HCT116 (cell line): ENCODE measurements at regions not wholly inside any gene's neighbourhood (a gene's known extent, or its start where the extent isn't known, plus 50 kb on each side); places are given as distances from the start of the nearest gene placed in this dataset.

Source experiments
- ATAC-seq: fragments of 200-7000 bp; cut with Tn5 transposase; 2 replicates; pipeline ENCODE4 v1.9.1; 2020; ENCODE audit warnings: mild to moderate bottlenecking, moderate library complexity
- BruUV-seq: library from RNA; stranded (reverse); fragments of 400-500 nt; replicated peaks from 2 replicates; lab custom pipeline; 2021; lab: Mats Ljungman, UMichigan
- CTCF ChIA-PET: fragments of 300-600 bp; sonication (Branson Sonifier 250); formaldehyde crosslinking; loops from one replicate; lab custom pipeline; 2021; ENCODE audit warnings: antibody characterized with exemption; lab: Charles Lee
- POLR2A ChIA-PET: fragments of 300-600, 350-600 bp; sonication (Branson Sonifier 250); formaldehyde crosslinking; loops from one replicate; lab custom pipeline; 2021; ENCODE audit warnings: antibody characterized with exemption; lab: Charles Lee
- RAD21 ChIA-PET, 2 experiments: fragments of 300-600 bp; sonication (Branson Sonifier 250); formaldehyde crosslinking; loops; one replicate each; lab custom pipeline; 2023; ENCODE audit warnings: low total read pairs in 2 of 2; ENCODE audit not compliant: uncharacterized antibody in 2 of 2, unreplicated experiment in 2 of 2, low non-redundant PET in 1 of 2; lab: Charles Lee
- DNase-seq: peaks from one replicate; pipeline ENCODE4 v3.0.0-alpha.2; 2010; ENCODE audit warnings: low read depth, low spot score
- H2AFZ ChIP-seq: fragments of 200-600 bp; shearing (Covaris generic), sonication (generic); 2 replicates; pipeline ENCODE4 v1.6.1; 2017; ENCODE audit warnings: low read depth, mixed run types, mixed read lengths, antibody characterized with exemption, low read length; ENCODE audit not compliant: poor library complexity, severe bottlenecking
- H3K27ac ChIP-seq: 2 replicates; pipeline ENCODE4 v1.5.1; 2012; ENCODE audit warnings: low read depth, low read length
- H3K27me3 ChIP-seq: fragments of 200-600 bp; sonication (generic); 2 replicates; pipeline ENCODE4 v1.6.1; 2016; ENCODE audit warnings: mixed run types, low read length, mixed read lengths; ENCODE audit not compliant: insufficient read depth
- H3K36me3 ChIP-seq, 2 experiments: fragments of 200-500 bp in 1 of 2; fragments of 200-600 bp in 1 of 2; sonication (Bioruptor generic) in 1 of 2; sonication (generic) in 1 of 2; 2 replicates each; pipeline versions ENCODE4 v1.5.1 to v1.6.1; 2014 to 2016; ENCODE audit warnings: low read length in 2 of 2, inconsistent platforms in 1 of 2, mixed read lengths in 1 of 2, mixed run types in 1 of 2; ENCODE audit not compliant: insufficient read depth in 2 of 2, control insufficient read depth in 1 of 2
- H3K4me1 ChIP-seq, 2 experiments: fragments of 200-600 bp in 1 of 2; sonication (generic) in 1 of 2; 2 replicates each; pipeline versions ENCODE4 v1.5.1 to v1.6.1; 2012 to 2017; ENCODE audit warnings: low read length in 2 of 2, inconsistent platforms in 1 of 2, mild to moderate bottlenecking in 1 of 2, mixed read lengths in 1 of 2, mixed run types in 1 of 2, moderate library complexity in 1 of 2; ENCODE audit not compliant: insufficient read depth in 2 of 2, control insufficient read depth in 1 of 2
- H3K4me2 ChIP-seq: fragments of 200-600 bp; sonication (generic); 2 replicates; pipeline ENCODE4 v1.6.1; 2017; ENCODE audit warnings: mixed run types, low read length, mixed read lengths
- H3K4me3 ChIP-seq, 2 experiments: fragments of 200-600 bp in 1 of 2; sonication (generic) in 1 of 2; replicated peaks in 1 of 2; 2 replicates each; pipeline ENCODE4 v1.5.1; 2011 to 2016; ENCODE audit warnings: low read length in 2 of 2, control low read depth in 1 of 2, low read depth in 1 of 2, mild to moderate bottlenecking in 1 of 2, mixed read lengths in 1 of 2, mixed run types in 1 of 2
- H3K79me2 ChIP-seq: fragments of 200-600 bp; sonication (generic); 2 replicates; pipeline ENCODE4 v1.6.1; 2017; ENCODE audit warnings: mild to moderate bottlenecking, mixed run types, low read length, moderate library complexity, mixed read lengths; ENCODE audit not compliant: insufficient read depth
- H3K9ac ChIP-seq: fragments of 200-600 bp; sonication (generic); 2 replicates; pipeline ENCODE4 v1.6.1; 2016; ENCODE audit warnings: low read length, mixed read lengths
- H3K9me2 ChIP-seq: fragments of 200-600 bp; sonication (generic), shearing (Covaris generic); 2 replicates; pipeline ENCODE4 v1.6.1; 2017; ENCODE audit warnings: mixed run types, mild to moderate bottlenecking, moderate library complexity; ENCODE audit not compliant: insufficient read depth
- H3K9me3 ChIP-seq, 2 experiments: fragments of 200-500 bp in 1 of 2; fragments of 200-600 bp in 1 of 2; sonication (Bioruptor generic) in 1 of 2; sonication (generic) in 1 of 2; 2 replicates each; pipeline ENCODE4 v1.6.1; 2014 to 2017; ENCODE audit warnings: low read length in 2 of 2, mixed read lengths in 2 of 2, inconsistent platforms in 1 of 2, low read depth in 1 of 2, mild to moderate bottlenecking in 1 of 2, mixed run types in 1 of 2, moderate library complexity in 1 of 2; ENCODE audit not compliant: control insufficient read depth in 1 of 2, insufficient read depth in 1 of 2
- H4K20me1 ChIP-seq: fragments of 200-600 bp; sonication (generic), shearing (Covaris generic); 2 replicates; pipeline ENCODE4 v1.6.1; 2017; ENCODE audit warnings: mixed run types, mild to moderate bottlenecking, moderate library complexity; ENCODE audit not compliant: insufficient read depth
- ATF3 ChIP-seq: IDR thresholded peaks from 2 replicates; pipeline ENCODE4 v1.6.1; 2012
- CBX3 ChIP-seq: IDR thresholded peaks from 2 replicates; pipeline ENCODE4 v1.6.1; 2012; ENCODE audit warnings: low read depth
- CEBPB ChIP-seq: IDR thresholded peaks from 2 replicates; pipeline ENCODE4 v1.6.1; 2012; ENCODE audit warnings: low read depth
- EGR1 ChIP-seq: IDR thresholded peaks from 2 replicates; pipeline ENCODE4 v1.6.1; 2012; ENCODE audit warnings: low read depth
- ELF1 ChIP-seq: IDR thresholded peaks from 2 replicates; pipeline ENCODE4 v1.6.1; 2012; ENCODE audit warnings: low read depth, borderline replicate concordance
- EZH2 ChIP-seq: fragments of 200-600 bp; sonication (generic); IDR thresholded peaks from 2 replicates; pipeline ENCODE4 v1.6.1; 2017; ENCODE audit warnings: antibody characterized with exemption, mixed run types
- EZH2phosphoT487 ChIP-seq: fragments of 200-600 bp; IDR thresholded peaks from 2 replicates; pipeline ENCODE4 v1.6.1; 2018; ENCODE audit warnings: antibody characterized with exemption, borderline replicate concordance
- FOSL1 ChIP-seq: IDR thresholded peaks from 2 replicates; pipeline ENCODE4 v1.6.1; 2012; ENCODE audit warnings: low read depth
- JUND ChIP-seq: IDR thresholded peaks from 2 replicates; pipeline ENCODE4 v1.6.1; 2012
- MAX ChIP-seq: IDR thresholded peaks from 2 replicates; pipeline ENCODE4 v1.6.1; 2012
- POLR2AphosphoS5 ChIP-seq: IDR thresholded peaks from 2 replicates; pipeline ENCODE4 v1.6.1; 2011; ENCODE audit warnings: mild to moderate bottlenecking, low read depth, low read length, moderate library complexity
- RAD21 ChIP-seq: IDR thresholded peaks from 2 replicates; pipeline ENCODE4 v1.6.1; 2012; ENCODE audit warnings: low read depth, mild to moderate bottlenecking
- REST ChIP-seq: IDR thresholded peaks from 2 replicates; pipeline ENCODE4 v1.6.1; 2012; ENCODE audit warnings: low read depth
- SIN3A ChIP-seq: IDR thresholded peaks from 2 replicates; pipeline ENCODE4 v1.6.1; 2012; ENCODE audit warnings: low read depth
- SRF ChIP-seq: IDR thresholded peaks from 2 replicates; pipeline ENCODE4 v1.6.1; 2012; ENCODE audit warnings: low read depth
- TCF7L2 ChIP-seq: IDR thresholded peaks from 2 replicates; pipeline ENCODE4 v1.7.0; 2011; ENCODE audit warnings: borderline replicate concordance, inconsistent platforms; ENCODE audit not compliant: insufficient read depth, insufficient read length; ENCODE audit errors: extremely low read depth
- YY1 ChIP-seq: IDR thresholded peaks from 2 replicates; pipeline ENCODE4 v1.6.1; 2011; ENCODE audit warnings: low read length, low read depth, moderate library complexity, mild to moderate bottlenecking; ENCODE audit not compliant: insufficient replicate concordance; ENCODE audit errors: extremely low read depth
- ZFX ChIP-seq: fragments of 450-650 bp; IDR thresholded peaks from 2 replicates; pipeline ENCODE4 v1.6.1; 2017
- ZNF274 ChIP-seq: fragments of 200-500 bp; sonication (Bioruptor generic); IDR thresholded peaks from 2 replicates; pipeline ENCODE4 v1.6.1; 2014; ENCODE audit warnings: mild to moderate bottlenecking, low read depth, low read length, inconsistent platforms
- intact Hi-C: fragments of 100-400 bp; cut with micrococcal nuclease; formaldehyde crosslinking; loops from 2 replicates; pipeline ENCODE4 v1.10.0; 2022

- TF ChIP-seq YY1 (no peak), ZFX (no peak), ZNF274 (no peak), EZH2 (no peak), FOSL1 (no peak), MAX (no peak)
Measured at GRCh38 chr10:62741996-62742395, 62.5 kb upstream of the ADO start (continued).

- Histone ChIP-seq H3K9me3 (no peaks in the 10 kb centered on the region), H3K79me2 (no peaks in the 10 kb centered on the region), H2AFZ (no peak overlapping the region), H4K20me1 (no peaks in the 10 kb centered on the region), H3K27ac (no peak overlapping the region), H3K9me2 (no peaks in the 10 kb centered on the region), H3K4me2 (no peak overlapping the region), H3K36me3 (no peaks in the 10 kb centered on the region), H3K27me3 (no peaks in the 10 kb centered on the region), H3K4me3 (no peak overlapping the region), H3K9ac (no peak overlapping the region), H3K4me1 (no peaks in the 10 kb centered on the region)
- BruUV-seq: no TSS peak
- ChIA-PET POLR2A (no interaction called here), CTCF (no interaction called here), RAD21 (no interaction called here)
- TF ChIP-seq ATF3 (no peak), REST (no peak), SIN3A (no peak), SRF (no peak), TCF7L2 (no peak), EZH2phosphoT487 (no peak), CBX3 (no peak), CEBPB (no peak), ELF1 (no peak), YY1 (no peak), ZFX (no peak), JUND (no peak), FOSL1 (no peak), RAD21 (no peak), POLR2AphosphoS5 (no peak), EGR1 (no peak), MAX (no peak), EZH2 (no peak)
- DNase-seq (no peak), ATAC-seq (no peak)
- intact Hi-C loops: no loop called here
Measured at GRCh38 chr10:62742536-62743061, 61.9 kb upstream of the ADO start.
